ENCODE measurements at regions not wholly inside any gene's neighbourhood (a gene's known extent, or its start where the extent isn't known, plus 50 kb on each side); places are given as distances from the start of the nearest gene placed in this dataset.
"Not testable (repeated sequence)": the region's sequence is repeated elsewhere in the genome, so short reads cannot be mapped to it uniquely, and the experiment has no call there.

DNA sequence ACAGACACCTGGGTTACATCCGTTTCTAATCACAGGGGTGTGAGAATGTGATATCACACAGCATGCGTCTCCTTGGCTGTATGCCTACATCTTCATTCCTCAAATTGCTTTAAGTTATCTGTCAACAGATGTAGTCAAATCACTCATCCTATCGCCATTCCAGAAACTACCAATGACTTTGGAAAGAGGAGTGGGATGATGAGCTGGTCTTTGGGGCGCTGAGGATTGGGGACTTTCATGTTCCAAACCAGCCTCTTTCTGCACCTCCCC is 104.8 kb downstream of the NAV1 start:
- ATAC-seq, result no peak
- no peak for DNase-seq
- H3K4me1 Mint-ChIP-seq, result peaks cover 6% of the 10 kb centered on the region
- H3K4me3 Mint-ChIP-seq, result no peak overlapping the region
- H3K27ac Mint-ChIP-seq, result no peak overlapping the region
- H3K27me3 Mint-ChIP-seq, result peaks cover 43% of the 10 kb centered on the region
- H3K9me3 Mint-ChIP-seq, result no peaks in the 10 kb centered on the region

- H3K4me1 Mint-ChIP-seq, result peaks cover 6% of the 10 kb centered on the region
- no peak for ATAC-seq
Observed at GRCh38 chr1:201644197-201644596, 105.3 kb downstream of the NAV1 start.

GRCh38 chr1:201645000-201645399 is 106.1 kb downstream of the NAV1 start:
- DNase-seq, H3K9me3 Mint-ChIP-seq, H3K4me1 Mint-ChIP-seq, H3K27ac Mint-ChIP-seq, H3K4me3 Mint-ChIP-seq, ATAC-seq: not testable (repeated sequence)
- peaks cover 55% of the 10 kb centered on the region for H3K27me3 Mint-ChIP-seq

More at GRCh38 chr1:201644197-201644596, 105.3 kb downstream of the NAV1 start:
- H3K27me3 Mint-ChIP-seq, result peaks cover 47% of the 10 kb centered on the region
- no peak for DNase-seq
- no peak overlapping the region for H3K27ac Mint-ChIP-seq
- no peaks in the 10 kb centered on the region for H3K9me3 Mint-ChIP-seq
- no peak overlapping the region for H3K4me3 Mint-ChIP-seq

GRCh38 chr1:201645956-201646355 is 107.0 kb downstream of the NAV1 start:
- DNase-seq, result no peak
- no peak for ATAC-seq
- Mint-ChIP-seq H3K27me3 (peaks cover 65% of the 10 kb centered on the region), H3K4me3 (no peak overlapping the region), H3K9me3 (no peaks in the 10 kb centered on the region), H3K4me1 (peaks cover 6% of the 10 kb centered on the region), H3K27ac (no peak overlapping the region)

GRCh38 chr1:201646411-201647022 is 107.6 kb downstream of the NAV1 start:
- DNase-seq, result no peak
- Mint-ChIP-seq H3K27me3 (peaks cover 71% of the 10 kb centered on the region), H3K27ac (no peak overlapping the region), H3K4me3 (no peak overlapping the region), H3K9me3 (no peaks in the 10 kb centered on the region), H3K4me1 (peaks cover 6% of the 10 kb centered on the region)
- no peak for ATAC-seq

GRCh38 chr1:201647094-201647493 is 108.2 kb downstream of the NAV1 start:
- DNase-seq (no peak), ATAC-seq (no peak)
- peaks cover 6% of the 10 kb centered on the region for H3K4me1 Mint-ChIP-seq
- H3K27ac Mint-ChIP-seq, result no peak overlapping the region
- H3K4me3 Mint-ChIP-seq, result no peak overlapping the region
- H3K9me3 Mint-ChIP-seq, result no peaks in the 10 kb centered on the region
- H3K27me3 Mint-ChIP-seq, result peaks cover 75% of the 10 kb centered on the region

DNA sequence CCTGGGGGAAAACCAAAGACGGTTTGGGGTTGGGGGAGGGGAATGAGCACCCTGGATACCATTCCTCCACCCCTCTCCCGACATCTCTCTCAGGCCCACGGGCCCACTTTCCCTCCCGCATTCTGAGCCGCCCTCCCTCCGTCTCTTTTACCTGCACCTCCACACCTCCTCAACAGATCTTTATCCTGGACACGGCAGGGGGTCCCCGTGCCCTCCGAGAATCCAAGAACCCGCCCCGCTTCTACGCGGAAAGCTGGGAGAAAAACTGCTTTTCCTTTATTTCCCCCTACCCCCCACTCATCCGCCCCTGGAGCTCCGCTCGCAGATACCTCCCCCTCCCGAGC is 108.8 kb downstream of the NAV1 start:
- Mint-ChIP-seq H3K27me3 (peaks cover 74% of the 10 kb centered on the region), H3K9me3 (no peaks in the 10 kb centered on the region), H3K27ac (no peak overlapping the region), H3K4me3 (peak overlapping the region in 1 of 2 donors; percentile 27), H3K4me1 (peaks cover 6% of the 10 kb centered on the region)
- DNase-seq (no peak), ATAC-seq (no peak)

GRCh38 chr1:201648066-201648906 is 109.4 kb downstream of the NAV1 start:
- Mint-ChIP-seq H3K27me3 (peaks cover 68% of the 10 kb centered on the region), H3K27ac (no peak overlapping the region), H3K4me3 (peak overlapping the region; percentile 9 to 57), H3K9me3 (no peaks in the 10 kb centered on the region), H3K4me1 (peaks cover 6% of the 10 kb centered on the region)
- ATAC-seq, result peak; percentile 54
- DNase-seq, result no peak

- H3K9me3 Mint-ChIP-seq, result no peaks in the 10 kb centered on the region
- ATAC-seq (no peak), DNase-seq (no peak)
- H3K4me3 Mint-ChIP-seq, result peak overlapping the region in 1 of 2 donors; percentile 55
- peaks cover 60% of the 10 kb centered on the region for H3K27me3 Mint-ChIP-seq
- H3K27ac Mint-ChIP-seq, result no peak overlapping the region
- peaks cover 6% of the 10 kb centered on the region for H3K4me1 Mint-ChIP-seq
Observed at GRCh38 chr1:201648907-201649721, 110.2 kb downstream of the NAV1 start.

DNA sequence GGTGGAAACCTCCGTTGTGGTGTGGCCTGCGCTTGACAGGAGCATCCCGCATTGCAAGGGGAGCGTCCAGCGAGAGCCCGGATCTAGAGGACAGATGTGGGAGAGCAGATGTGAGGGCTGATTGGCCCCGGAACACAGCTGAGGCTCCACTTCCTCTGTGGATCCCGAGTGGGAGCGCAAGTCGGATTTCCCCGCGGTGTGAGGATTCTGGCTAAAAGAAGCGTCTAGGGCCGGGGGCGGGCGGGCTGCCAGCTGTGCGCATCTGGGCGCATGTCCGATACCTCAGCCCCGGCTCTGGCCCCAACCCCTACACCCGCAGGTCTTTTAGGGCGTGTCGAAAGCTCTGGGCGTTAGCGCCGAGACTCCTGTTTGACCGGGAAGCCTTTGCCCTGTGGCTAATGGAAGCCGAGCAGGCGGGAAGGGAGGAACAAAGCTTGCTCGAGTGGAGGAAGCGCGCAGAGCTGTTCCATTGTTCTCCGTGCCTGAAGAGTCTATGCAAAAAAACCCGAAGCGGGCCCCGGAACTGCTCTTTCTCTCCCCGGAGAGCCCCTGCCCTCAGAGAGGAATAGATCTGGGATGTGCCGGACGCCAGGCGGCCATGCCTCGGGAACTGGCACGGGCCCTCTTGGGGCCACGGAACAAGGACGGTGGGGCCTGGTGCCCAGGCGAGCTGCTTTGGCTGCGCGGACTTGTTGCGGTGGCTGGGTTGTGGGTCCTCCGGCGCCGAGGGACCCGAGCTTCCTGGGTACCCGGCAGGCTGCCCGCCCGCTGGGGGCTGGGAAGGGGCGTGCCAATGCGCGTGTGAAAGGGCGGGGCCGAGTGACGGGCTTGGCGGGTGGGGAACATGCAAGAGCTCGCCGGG is 111.1 kb downstream of the NAV1 start:
- no peak overlapping the region for H3K27ac Mint-ChIP-seq
- H3K4me1 Mint-ChIP-seq, result peaks cover 6% of the 10 kb centered on the region
- ATAC-seq, result no peak
- peaks cover 60% of the 10 kb centered on the region for H3K27me3 Mint-ChIP-seq
- no peak for DNase-seq
- H3K4me3 Mint-ChIP-seq, result peak overlapping the region; percentile 27 to 55
- H3K9me3 Mint-ChIP-seq, result no peaks in the 10 kb centered on the region

- Mint-ChIP-seq H3K4me3 (peak overlapping the region in 1 of 2 donors; percentile 27), H3K27ac (no peak overlapping the region), H3K9me3 (no peaks in the 10 kb centered on the region), H3K27me3 (peaks cover 60% of the 10 kb centered on the region), H3K4me1 (peaks cover 6% of the 10 kb centered on the region)
- ATAC-seq (no peak), DNase-seq (no peak)
Observed at GRCh38 chr1:201650623-201650933, 111.7 kb downstream of the NAV1 start.

- Mint-ChIP-seq H3K27me3 (peaks cover 46% of the 10 kb centered on the region), H3K27ac (no peak overlapping the region), H3K9me3 (no peaks in the 10 kb centered on the region), H3K4me1 (peaks cover 6% of the 10 kb centered on the region), H3K4me3 (no peak overlapping the region)
- ATAC-seq, result no peak
- DNase-seq, result no peak
Observed at GRCh38 chr1:201652181-201652580, 113.3 kb downstream of the NAV1 start.

GRCh38 chr1:201653233-201653632 is 114.3 kb downstream of the NAV1 start:
- no peak overlapping the region for H3K4me3 Mint-ChIP-seq
- H3K9me3 Mint-ChIP-seq, result no peaks in the 10 kb centered on the region
- H3K27me3 Mint-ChIP-seq, result peaks cover 35% of the 10 kb centered on the region
- H3K4me1 Mint-ChIP-seq, result no peaks in the 10 kb centered on the region
- no peak for ATAC-seq
- H3K27ac Mint-ChIP-seq, result no peak overlapping the region
- DNase-seq, result no peak

GRCh38 chr1:201653883-201654282 is 115.0 kb downstream of the NAV1 start:
- peaks cover 31% of the 10 kb centered on the region for H3K27me3 Mint-ChIP-seq
- H3K27ac Mint-ChIP-seq, result no peak overlapping the region

GRCh38 chr1:201655243-201655642 is 116.3 kb downstream of the NAV1 start:
- DNase-seq (no peak), ATAC-seq (no peak)
- Mint-ChIP-seq H3K9me3 (no peaks in the 10 kb centered on the region), H3K4me1 (no peaks in the 10 kb centered on the region), H3K4me3 (no peak overlapping the region), H3K27me3 (peaks cover 17% of the 10 kb centered on the region), H3K27ac (no peak overlapping the region)

More at GRCh38 chr1:201653883-201654282, 115.0 kb downstream of the NAV1 start:
- no peak for DNase-seq
- Mint-ChIP-seq H3K4me1 (no peaks in the 10 kb centered on the region), H3K9me3 (no peaks in the 10 kb centered on the region), H3K4me3 (no peak overlapping the region)
- ATAC-seq, result no peak
